GM21515 (cell line): ENCODE measurements at regions not wholly inside any gene's neighbourhood (a gene's known extent, or its start where the extent isn't known, plus 50 kb on each side); places are given as distances from the start of the nearest gene placed in this dataset.

Experiments used
- ATAC-seq: cut with Tn5 transposase; IDR thresholded peaks from one replicate; pipeline ENCODE4 v1.9.1; 2021; ENCODE audit not compliant: unreplicated experiment

DNA sequence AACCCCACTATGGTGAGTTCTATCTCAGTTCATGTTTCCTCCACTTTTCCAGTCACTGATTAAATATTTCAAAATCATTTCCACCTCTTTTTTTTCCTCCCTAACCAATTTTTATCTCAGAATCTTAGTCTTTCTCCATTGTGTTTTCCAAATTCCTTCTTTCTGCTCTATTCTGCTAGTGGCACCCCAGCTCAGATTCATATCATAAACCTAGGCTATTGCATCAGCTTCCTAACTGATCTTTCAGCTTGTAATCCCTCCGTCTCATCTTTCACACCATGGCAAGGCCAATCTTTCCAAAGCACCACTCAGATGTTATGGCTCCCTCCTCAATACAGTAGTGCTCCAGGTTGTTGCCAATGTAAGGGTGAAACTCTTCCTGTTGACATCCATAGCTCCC lies 631.9 kb downstream of the PLPP3 start:
- no peak for ATAC-seq

DNA sequence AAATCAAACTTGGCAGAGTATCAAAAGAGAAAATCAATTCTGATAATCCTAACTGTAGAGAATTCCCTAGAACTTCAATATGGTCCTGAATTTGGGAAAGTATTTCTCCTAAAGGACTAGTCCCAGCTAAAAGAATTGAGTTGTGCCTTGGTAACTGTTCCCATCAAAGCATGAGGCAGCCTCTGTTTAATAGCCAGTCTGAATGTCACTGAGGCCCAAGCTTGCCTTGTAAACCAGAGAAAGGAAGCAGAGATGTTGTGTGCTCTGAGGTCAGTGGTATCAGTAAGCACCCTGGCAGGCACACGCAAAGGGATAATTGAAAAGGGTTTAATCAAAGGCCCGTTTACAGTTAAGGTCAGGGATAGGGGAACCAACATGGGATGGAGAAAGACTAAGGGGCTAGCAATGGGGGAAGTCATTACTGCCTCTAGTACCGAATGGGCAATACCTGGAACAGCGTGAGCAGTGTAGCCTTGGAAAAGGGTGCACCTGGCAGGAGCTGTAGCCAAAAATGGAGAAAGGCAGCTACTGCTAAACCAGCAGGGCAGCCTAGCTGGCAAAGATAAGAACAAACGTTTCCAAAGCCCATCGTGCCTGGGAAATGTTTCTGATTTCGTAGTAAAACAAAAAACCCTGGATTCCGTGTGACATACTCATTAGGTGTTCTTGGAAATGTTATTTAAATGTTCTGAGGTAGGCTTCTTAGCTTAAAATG lies 635.5 kb downstream of the PLPP3 start:
- no peak for ATAC-seq

GRCh38 chr1:55943012-55943411 lies 636.4 kb downstream of the PLPP3 start:
- ATAC-seq, result no peak

- ATAC-seq, result no peak
Measured at GRCh38 chr1:55939866-55940265, 639.5 kb downstream of the PLPP3 start.

- ATAC-seq, result no peak
Measured at GRCh38 chr1:55938861-55939260, 640.5 kb downstream of the PLPP3 start.

DNA sequence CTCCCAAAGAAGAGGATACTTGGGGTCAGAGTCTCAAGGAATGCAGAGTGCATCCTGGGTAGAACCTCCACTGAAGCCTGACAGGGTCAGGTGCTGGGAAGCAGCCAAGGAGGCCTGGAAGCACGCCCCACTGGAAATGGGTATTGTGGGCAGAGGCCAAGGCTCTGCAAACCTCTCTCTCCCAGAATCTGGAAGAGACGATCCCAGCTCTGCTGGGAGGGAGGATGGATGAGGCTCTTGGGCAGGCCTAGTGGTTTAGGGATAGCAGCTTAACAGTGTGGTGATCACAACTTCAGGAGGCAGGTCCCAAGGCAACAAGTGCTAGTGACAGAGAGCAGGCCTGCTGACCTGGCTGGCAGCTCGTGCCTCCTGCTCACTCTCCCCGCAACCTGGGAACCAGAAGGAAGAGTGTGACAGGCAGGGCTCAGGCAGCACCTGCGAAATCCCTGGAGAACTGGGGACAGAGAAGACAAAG lies 641.0 kb downstream of the PLPP3 start:
- ATAC-seq, result no peak

- ATAC-seq, result no peak
Measured at GRCh38 chr1:55937840-55938375, 641.5 kb downstream of the PLPP3 start.

- ATAC-seq, result no peak
Measured at GRCh38 chr1:55935236-55935635, 644.1 kb downstream of the PLPP3 start.

GRCh38 chr1:55932402-55932801 lies 647.0 kb downstream of the PLPP3 start:
- no peak for ATAC-seq

DNA sequence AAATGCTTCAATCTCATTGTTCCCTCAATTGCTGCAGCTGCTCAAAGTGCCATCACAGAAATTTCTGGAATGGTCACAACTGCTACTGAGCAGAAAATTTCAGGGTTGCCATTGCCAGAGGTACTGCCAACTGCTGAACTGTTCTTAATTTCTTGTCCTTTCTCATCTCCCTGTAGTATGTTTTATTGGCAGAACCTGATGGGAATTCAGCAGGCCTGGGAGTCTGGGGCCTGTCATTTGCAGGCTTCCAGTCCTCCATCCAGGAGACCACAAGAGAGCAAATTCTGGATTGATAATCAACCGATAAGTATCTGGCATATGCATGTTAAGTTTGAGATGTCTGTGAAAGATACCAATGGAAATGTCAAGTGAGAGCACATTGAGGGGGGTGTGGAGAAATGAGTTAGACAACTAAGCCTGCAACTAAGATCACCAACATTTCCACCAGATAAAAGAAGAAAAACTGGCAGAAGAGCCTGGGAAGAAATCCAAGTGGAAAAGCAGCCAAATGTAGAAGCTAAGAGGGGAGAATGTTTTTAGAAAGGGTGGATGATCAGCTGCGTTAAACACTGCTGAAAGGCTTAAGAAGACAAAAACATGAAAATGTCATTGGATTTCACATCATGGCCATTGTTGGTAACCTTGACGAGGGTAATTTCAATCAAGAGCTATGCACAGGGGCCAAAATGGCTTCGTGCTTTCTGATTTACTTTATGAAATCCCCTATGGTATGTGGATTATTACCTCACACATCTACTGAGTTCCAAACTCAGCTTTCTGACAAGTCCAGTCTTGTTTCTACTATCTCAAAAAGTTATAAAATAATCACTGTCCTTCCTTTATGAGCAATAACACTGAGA lies 648.1 kb downstream of the PLPP3 start:
- ATAC-seq, result no peak

DNA sequence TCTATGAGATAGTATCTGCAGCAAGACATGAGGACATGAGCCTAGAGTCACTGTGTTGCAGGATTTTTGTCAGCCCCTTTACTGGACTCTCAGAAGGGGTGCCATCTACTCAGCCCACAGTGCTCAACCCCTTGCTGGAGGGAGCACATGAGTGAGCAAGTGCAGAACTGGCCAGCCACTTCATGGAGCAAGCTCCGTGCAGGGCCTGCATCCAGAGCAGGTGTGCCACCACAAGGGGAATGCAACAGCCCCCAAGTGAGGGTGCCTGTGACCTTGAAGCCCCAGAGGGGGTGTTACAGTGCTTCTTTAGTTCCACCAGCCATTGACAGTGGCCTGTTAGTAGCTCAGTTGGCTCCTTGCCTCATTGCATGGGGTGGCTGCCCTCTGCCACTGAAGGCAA lies 649.7 kb downstream of the PLPP3 start:
- no peak for ATAC-seq

- ATAC-seq, result no peak
Measured at GRCh38 chr1:55928576-55928975, 650.8 kb downstream of the PLPP3 start.

GRCh38 chr1:55927702-55928290 lies 651.6 kb downstream of the PLPP3 start:
- ATAC-seq, result no peak

GRCh38 chr1:55926906-55927471 lies 652.4 kb downstream of the PLPP3 start:
- ATAC-seq, result no peak

DNA sequence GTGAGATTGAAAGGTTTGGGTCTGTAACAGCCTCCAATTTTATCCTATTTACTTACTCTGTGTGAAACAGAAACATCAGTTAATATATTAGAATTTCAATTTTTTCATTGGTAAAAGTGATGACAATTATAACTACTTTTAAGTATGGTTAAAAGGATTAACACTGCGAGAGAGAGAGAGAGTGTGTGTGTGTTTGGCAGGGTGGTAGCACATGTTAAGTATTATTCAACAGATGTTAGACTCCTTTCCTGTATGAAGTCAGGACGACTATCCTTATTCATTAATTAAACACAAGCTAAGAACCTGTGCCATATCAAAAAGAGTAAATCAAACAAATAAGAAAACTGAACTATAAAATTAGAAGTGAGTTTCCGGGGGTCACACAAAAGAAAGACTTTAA lies 662.5 kb downstream of the PLPP3 start:
- no peak for ATAC-seq

GRCh38 chr1:55916481-55916880 lies 662.9 kb downstream of the PLPP3 start:
- no peak for ATAC-seq

GRCh38 chr1:55913565-55913964 lies 665.8 kb downstream of the PLPP3 start:
- ATAC-seq, result no peak

GRCh38 chr1:55912438-55912837 lies 666.9 kb downstream of the PLPP3 start:
- no peak for ATAC-seq

- ATAC-seq, result no peak
Measured at GRCh38 chr1:55904541-55904940, 674.8 kb downstream of the PLPP3 start.

GRCh38 chr1:55898181-55898580 lies 681.2 kb downstream of the PLPP3 start:
- no peak for ATAC-seq

DNA sequence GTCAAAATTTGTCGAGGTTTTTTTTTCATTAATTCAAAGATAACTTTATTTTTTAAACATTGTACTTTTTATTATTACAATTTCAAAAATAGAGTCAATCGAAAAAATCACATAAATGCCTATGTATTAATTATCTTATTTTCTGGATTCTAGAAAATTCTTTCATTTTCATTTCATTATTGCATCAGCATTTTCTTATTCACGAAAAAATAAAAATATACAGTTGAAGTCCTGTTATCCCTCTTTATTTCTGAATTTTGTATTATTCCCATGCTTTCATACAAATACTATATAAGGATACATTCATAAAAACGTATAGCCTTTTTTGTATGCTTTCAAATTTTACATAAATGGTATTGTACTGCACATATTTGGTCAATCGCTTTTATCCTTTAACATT lies 681.0 kb upstream of the USP24 start:
- no peak for ATAC-seq
